HG02642 (cell line): ENCODE measurements at regions not wholly inside any gene's neighbourhood (a gene's known extent, or its start where the extent isn't known, plus 50 kb on each side); places are given as distances from the start of the nearest gene placed in this dataset.
"Not testable (repeated sequence)": the region's sequence is repeated elsewhere in the genome, so short reads cannot be mapped to it uniquely, and the experiment has no call there.

Experiments
- ATAC-seq: cut with Tn5 transposase; IDR thresholded peaks from one replicate; pipeline ENCODE4 v1.9.1; 2021; ENCODE audit warnings: mild to moderate bottlenecking; ENCODE audit not compliant: unreplicated experiment, poor library complexity

DNA sequence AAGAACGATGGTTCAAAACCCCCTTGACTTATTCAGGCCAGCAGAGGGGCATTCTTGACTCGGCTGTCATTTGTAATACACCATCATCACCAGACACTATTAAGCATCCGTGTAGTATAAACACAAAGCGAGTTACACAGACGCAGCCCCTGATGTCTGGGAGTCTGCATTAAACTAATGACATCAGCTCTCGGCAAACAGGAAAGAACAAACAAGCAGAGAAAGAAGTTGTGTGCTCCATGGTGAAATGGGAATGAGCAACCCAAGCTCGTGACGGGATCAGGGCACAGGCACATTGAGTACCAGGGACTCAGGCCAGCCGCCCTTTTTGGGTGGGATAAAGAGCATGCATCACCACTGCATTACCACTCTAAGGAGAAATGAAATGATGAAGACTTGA is 460.1 kb downstream of the MED13L start:
- no peak for ATAC-seq

GRCh38 chr12:115815924-115816323 is 461.6 kb downstream of the MED13L start:
- no peak for ATAC-seq

DNA sequence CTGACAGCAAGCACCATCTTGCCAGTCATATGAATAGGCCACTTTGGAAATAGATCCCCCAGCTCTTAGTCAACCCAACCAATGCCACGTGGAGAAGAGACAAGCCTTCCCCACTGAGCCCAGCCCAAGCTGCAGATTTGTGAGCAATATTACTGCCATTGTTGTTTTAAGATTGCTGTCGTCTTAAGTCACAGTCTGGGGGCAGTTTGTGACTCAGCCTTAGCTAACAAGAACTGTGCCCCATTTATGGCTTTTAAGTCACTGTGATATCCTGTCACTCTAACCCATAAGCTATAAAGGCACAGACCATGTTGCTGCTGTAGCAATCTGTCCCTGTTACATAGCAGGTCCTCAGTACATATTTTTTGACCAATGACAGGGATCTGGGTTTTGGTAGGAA is 464.2 kb downstream of the MED13L start:
- no peak for ATAC-seq

GRCh38 chr12:115811929-115812328 is 465.6 kb downstream of the MED13L start:
- ATAC-seq: no peak

- ATAC-seq: no peak
Observed at GRCh38 chr12:115811045-115811444, 466.4 kb downstream of the MED13L start.

DNA sequence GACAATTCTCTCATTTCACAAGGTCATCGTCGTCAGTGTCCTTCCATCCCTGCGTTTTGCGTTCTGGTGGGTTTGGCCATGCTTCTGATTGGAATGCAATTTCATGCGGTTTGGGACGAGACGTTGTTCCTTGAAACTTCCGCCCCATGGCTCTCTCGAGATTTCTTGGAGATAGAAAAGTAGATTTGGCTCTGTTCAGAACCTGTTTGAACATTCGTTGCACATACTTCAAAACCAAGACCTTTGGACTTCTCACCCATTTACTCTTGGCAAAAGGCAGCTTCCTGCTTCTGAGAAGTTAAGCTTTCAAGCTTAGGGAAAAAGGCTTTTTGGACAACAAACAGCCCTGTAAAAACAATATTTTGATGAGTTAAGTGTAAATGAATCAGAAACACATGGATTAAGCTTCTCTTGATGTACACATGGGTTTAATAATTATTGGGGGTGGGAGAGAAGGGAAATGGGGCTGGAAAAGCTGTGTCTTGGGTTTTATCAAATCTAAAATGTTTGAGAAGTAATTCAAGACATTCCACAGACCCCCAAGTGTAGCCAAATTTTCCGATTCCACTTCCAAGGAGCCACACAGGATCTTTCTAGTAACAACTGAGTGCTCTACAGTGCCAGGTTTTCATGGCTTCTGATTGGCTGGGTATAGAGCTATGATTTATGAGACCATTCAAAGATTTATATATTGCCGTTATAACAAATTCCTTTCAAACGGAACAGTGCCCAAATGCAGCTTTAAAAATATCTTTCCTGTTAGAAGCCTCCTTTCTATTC is 467.2 kb downstream of the MED13L start:
- no peak for ATAC-seq

GRCh38 chr12:115806000-115806399 is 471.5 kb downstream of the MED13L start:
- ATAC-seq: no peak

GRCh38 chr12:115802767-115803166 is 474.7 kb downstream of the MED13L start:
- no peak for ATAC-seq

GRCh38 chr12:115801871-115802270 is 475.6 kb downstream of the MED13L start:
- no peak for ATAC-seq

DNA sequence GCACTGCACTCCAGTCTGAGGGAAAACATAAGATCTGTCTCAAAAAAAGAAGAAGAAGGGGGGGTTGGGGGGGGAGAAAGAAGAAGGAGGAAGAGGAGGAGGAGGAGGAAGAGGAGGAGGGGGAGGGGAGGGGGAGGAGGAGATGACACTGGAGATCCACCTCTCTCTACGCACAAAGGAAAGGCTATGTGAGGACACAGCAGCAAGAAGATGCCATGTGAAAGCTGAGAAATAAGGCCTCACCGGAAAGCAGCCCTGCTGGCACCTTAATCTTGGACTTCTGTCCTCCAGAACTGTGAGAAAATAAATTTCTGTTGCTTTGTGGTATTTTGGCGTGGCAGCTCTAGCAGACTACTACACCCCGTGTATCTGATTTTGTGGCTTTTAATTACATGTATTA is 477.9 kb downstream of the MED13L start:
- ATAC-seq: no peak

DNA sequence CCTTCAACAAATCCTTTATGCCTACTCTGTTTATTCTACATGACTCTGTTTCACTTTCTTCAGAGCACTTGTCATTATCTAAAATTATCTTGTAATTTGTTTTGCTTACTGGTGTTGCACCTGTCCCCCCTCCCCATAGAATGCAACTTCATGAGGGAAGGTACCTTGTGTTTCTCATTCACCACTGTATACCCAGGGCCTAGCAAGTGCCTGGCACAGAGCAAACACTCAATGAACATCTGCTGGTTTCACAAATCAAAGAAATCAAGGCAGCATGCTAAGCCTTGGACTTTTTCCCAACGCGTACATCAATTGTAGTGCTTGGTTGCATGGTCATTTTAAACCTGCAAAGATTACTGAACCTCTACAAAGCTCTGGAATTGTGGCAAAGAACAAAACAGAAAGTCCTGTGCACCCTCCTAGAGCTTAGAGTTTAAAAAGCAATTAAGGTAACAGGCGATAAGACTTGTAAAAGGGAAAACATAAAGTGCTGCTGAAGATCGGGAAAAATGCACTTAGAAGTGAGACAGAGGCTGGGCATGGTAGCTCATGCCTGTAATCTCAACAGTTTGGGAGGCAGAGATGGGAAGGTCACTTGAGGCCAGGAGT is 479.1 kb downstream of the MED13L start:
- ATAC-seq: no peak

DNA sequence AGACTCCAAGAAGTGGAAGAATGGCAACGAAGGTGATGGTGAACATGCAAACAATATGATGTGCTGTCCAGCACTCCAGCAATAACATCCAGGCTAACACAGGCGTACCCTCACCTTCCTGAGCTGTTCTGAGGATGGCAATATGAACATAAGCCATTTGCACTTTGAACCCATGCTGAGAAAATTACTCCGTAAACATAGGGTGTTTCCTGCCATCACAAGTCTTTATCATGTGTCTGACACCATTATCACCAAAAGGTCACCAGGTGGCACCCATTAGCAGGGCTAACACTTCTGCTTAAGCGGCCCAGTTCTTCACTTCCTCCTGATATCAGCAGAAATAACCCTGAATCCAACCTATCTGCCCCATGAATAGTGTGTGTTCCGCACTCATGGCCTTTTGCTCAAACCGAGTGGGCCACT is 482.8 kb downstream of the MED13L start:
- ATAC-seq: no peak

- no peak for ATAC-seq
Observed at GRCh38 chr12:115791331-115791730, 486.2 kb downstream of the MED13L start.

DNA sequence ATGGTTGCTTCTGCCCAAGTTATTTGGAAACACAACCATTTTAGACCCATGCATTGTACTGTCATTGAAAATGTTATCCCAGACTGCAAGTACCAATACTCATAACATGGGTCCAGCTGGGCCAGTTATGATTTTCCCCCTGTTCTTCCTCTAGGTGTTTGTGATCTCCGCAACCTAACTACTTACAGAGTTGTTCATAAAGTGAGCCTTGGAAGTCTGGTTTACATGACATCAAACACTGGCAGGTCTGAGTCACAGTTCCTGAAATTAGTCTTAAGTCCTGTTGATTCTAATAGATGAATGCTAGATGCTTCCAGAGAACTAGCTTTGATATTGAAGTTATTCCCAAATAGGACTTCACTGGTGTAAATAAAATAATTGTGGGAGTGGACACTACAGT is 487.0 kb downstream of the MED13L start:
- no peak for ATAC-seq

DNA sequence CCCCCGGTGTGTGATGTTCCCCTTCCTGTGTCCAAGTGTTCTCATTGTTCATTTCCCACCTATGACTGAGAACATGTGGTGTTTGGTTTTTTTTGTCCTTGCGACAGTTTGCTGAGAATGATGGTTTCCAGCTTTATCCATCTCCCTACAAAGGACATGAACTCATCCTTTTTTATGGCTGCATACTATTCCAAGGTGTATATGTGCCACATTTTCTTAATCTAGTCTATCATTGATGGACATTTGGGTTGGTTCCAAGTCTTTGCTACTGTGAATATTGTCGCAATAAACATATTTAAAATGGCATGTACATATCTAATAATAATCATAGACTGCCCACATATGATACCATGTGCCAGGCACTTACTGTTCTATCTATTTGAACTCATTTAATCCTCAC is 491.0 kb downstream of the MED13L start:
- ATAC-seq: not testable (repeated sequence)

GRCh38 chr12:115785548-115785947 is 491.9 kb downstream of the MED13L start:
- no peak for ATAC-seq

GRCh38 chr12:115776399-115776798 is 501.1 kb downstream of the MED13L start:
- ATAC-seq: no peak

- ATAC-seq: no peak
Observed at GRCh38 chr12:115774148-115774895, 503.2 kb downstream of the MED13L start.

DNA sequence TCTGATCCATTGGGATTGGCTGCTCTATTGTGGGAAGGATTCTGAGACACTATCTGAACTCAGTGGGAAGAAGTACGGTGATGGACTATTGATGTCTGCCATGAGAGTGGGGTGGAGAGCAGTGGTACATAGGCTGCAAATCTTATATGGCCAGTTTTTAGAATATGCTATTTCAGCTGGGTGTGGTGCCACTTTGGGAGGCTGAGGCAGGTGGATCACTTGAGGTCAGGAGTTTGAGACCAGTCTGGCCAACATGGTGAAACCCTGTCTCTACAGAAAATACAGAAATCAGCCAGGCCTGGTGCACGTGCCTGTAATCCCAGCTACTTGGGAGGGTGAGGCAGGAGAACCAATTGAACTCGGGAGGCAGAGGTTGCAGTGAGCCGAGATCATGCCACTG is 505.9 kb downstream of the MED13L start:
- ATAC-seq: no peak

GRCh38 chr12:115771065-115771464 is 506.4 kb downstream of the MED13L start:
- no peak for ATAC-seq

DNA sequence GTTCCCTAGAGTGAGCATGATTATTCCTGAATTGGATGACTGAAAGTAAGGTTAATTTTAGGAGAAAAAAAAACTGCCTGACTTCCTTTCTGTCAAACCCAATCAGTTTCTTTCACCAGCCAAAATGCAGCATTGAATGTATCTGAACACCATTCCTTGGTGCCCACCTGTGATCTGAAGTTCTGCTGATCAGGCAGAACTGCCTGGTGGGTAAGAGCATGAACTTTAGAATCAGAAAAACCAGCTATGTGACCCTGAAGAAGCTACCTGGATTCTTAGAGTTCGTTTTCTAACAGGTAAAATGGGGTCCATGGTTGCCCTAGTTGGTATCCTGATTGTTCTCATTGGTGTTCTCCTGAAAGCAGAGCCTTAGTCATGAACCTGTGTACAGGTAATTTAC is 506.9 kb downstream of the MED13L start:
- ATAC-seq: no peak
